Skeletal muscle satellite cell (primary cell): ENCODE measurements at regions not wholly inside any gene's neighbourhood (a gene's known extent, or its start where the extent isn't known, plus 50 kb on each side); places are given as distances from the start of the nearest gene placed in this dataset.

Experiments
- H3K27me3 ChIP-seq: 2 replicates; pipeline ENCODE4 v1.7.0; 2013; ENCODE audit warnings: low read length; ENCODE audit not compliant: control insufficient read depth, insufficient read depth
- H3K36me3 ChIP-seq: 2 replicates; pipeline ENCODE4 v1.7.0; 2013; ENCODE audit warnings: mild to moderate bottlenecking, control low read depth, low read length; ENCODE audit not compliant: insufficient read depth
- H3K4me1 ChIP-seq: 2 replicates; pipeline ENCODE4 v1.7.0; 2013; ENCODE audit warnings: low read length; ENCODE audit not compliant: control insufficient read depth, insufficient read depth
- H3K4me2 ChIP-seq: 2 replicates; pipeline ENCODE4 v1.7.0; 2013; ENCODE audit warnings: mild to moderate bottlenecking, low read length
- H3K4me3 ChIP-seq: 2 replicates; pipeline ENCODE4 v1.7.0; 2013; ENCODE audit warnings: low read length
- H3K9ac ChIP-seq: 2 replicates; pipeline ENCODE4 v1.7.0; 2013; ENCODE audit warnings: mild to moderate bottlenecking, low read depth, low read length, moderate library complexity
- H3K9me3 ChIP-seq: replicated peaks from 2 replicates; pipeline ENCODE4 v1.7.0; 2013; ENCODE audit warnings: mild to moderate bottlenecking, control low read depth, low read length

- H3K4me2 ChIP-seq = no peak overlapping the region
- H3K27me3 ChIP-seq = no peaks in the 10 kb centered on the region
- peaks cover 26% of the 10 kb centered on the region for H3K4me1 ChIP-seq
- no peak overlapping the region for H3K9ac ChIP-seq
- H3K9me3 ChIP-seq = no peaks in the 10 kb centered on the region
- H3K4me3 ChIP-seq = no peak overlapping the region
- H3K36me3 ChIP-seq = no peaks in the 10 kb centered on the region
Measured at GRCh38 chr1:168631671-168632400, 55.4 kb downstream of the XCL1 start.

GRCh38 chr1:168634951-168635532 is 58.6 kb downstream of the XCL1 start:
- no peaks in the 10 kb centered on the region for H3K27me3 ChIP-seq
- H3K36me3 ChIP-seq = no peaks in the 10 kb centered on the region
- no peak overlapping the region for H3K4me3 ChIP-seq
- H3K4me2 ChIP-seq = no peak overlapping the region
- H3K9me3 ChIP-seq = no peaks in the 10 kb centered on the region
- H3K9ac ChIP-seq = no peak overlapping the region
- H3K4me1 ChIP-seq = peaks cover 19% of the 10 kb centered on the region

DNA sequence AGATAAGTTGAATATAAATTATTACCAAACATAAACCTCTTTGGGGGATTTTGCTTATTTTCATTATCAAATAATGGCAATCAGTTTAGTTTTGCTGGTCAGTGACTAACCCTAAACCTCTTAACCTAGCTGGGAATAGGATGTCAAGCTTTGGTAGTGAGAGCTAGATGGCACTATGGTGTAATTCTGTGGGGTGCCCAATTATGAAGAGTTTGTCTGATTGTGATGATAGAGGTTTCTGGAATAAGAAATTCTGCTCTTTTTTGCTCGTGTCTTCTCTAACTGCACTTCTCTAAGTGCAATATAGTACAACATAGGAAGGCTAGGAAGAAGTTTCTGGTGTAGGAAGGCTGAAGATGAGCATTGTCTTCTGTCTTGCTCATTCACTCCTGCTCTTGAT is 59.8 kb downstream of the XCL1 start:
- H3K4me3 ChIP-seq = peak overlapping the region; percentile 12
- H3K4me2 ChIP-seq = peak overlapping the region; percentile 46
- H3K27me3 ChIP-seq = no peaks in the 10 kb centered on the region
- H3K9me3 ChIP-seq = no peaks in the 10 kb centered on the region
- H3K36me3 ChIP-seq = no peaks in the 10 kb centered on the region
- peaks cover 19% of the 10 kb centered on the region for H3K4me1 ChIP-seq
- H3K9ac ChIP-seq = peak overlapping the region; percentile 63

- Histone ChIP-seq H3K4me2 (peak overlapping the region; percentile 46), H3K27me3 (no peaks in the 10 kb centered on the region), H3K4me3 (peak overlapping the region; percentile 12), H3K4me1 (peaks cover 19% of the 10 kb centered on the region), H3K36me3 (no peaks in the 10 kb centered on the region), H3K9ac (peak overlapping the region; percentile 63), H3K9me3 (no peaks in the 10 kb centered on the region)
Measured at GRCh38 chr1:168636642-168637111, 60.3 kb downstream of the XCL1 start.

- Histone ChIP-seq H3K4me2 (no peak overlapping the region), H3K4me3 (no peak overlapping the region), H3K9ac (peak overlapping the region; percentile 59), H3K9me3 (no peaks in the 10 kb centered on the region), H3K4me1 (peaks cover 19% of the 10 kb centered on the region), H3K36me3 (no peaks in the 10 kb centered on the region), H3K27me3 (no peaks in the 10 kb centered on the region)
Measured at GRCh38 chr1:168637350-168637991, 61.1 kb downstream of the XCL1 start.

DNA sequence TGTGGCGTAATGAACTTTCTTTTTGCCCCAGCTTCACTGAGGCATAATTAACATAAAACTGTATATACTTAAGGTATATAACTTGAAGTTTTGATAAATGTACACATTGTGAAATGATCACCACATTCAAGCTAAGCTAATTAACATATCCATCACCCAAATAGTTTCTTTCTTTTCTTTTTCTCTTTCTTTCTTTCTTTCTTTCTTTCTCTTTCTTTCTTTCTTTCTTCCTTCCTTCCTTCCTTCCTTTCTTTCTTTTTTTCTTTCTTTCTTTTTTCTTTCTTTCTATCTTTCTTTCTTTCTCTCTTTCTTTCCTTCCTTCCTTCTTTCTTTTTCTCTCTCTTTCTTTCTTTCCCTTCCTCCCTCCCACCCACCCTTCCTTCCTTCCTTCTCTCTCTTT is 62.5 kb downstream of the XCL1 start:
- H3K9me3 ChIP-seq = no peaks in the 10 kb centered on the region
- H3K36me3 ChIP-seq = no peaks in the 10 kb centered on the region
- H3K27me3 ChIP-seq = no peaks in the 10 kb centered on the region
- H3K4me1 ChIP-seq = peaks cover 26% of the 10 kb centered on the region
- no peak overlapping the region for H3K9ac ChIP-seq
- no peak overlapping the region for H3K4me3 ChIP-seq
- H3K4me2 ChIP-seq = no peak overlapping the region

GRCh38 chr1:168640182-168640581 is 63.8 kb downstream of the XCL1 start:
- peaks cover 26% of the 10 kb centered on the region for H3K4me1 ChIP-seq
- no peak overlapping the region for H3K4me3 ChIP-seq
- no peaks in the 10 kb centered on the region for H3K27me3 ChIP-seq
- H3K9ac ChIP-seq = no peak overlapping the region
- H3K4me2 ChIP-seq = no peak overlapping the region
- H3K36me3 ChIP-seq = no peaks in the 10 kb centered on the region
- no peaks in the 10 kb centered on the region for H3K9me3 ChIP-seq

- H3K27me3 ChIP-seq = no peaks in the 10 kb centered on the region
- H3K4me1 ChIP-seq = peaks cover 25% of the 10 kb centered on the region
- H3K36me3 ChIP-seq = no peaks in the 10 kb centered on the region
- H3K4me3 ChIP-seq = no peak overlapping the region
- no peaks in the 10 kb centered on the region for H3K9me3 ChIP-seq
- H3K4me2 ChIP-seq = no peak overlapping the region
- no peak overlapping the region for H3K9ac ChIP-seq
Measured at GRCh38 chr1:168640836-168641235, 64.4 kb downstream of the XCL1 start.

DNA sequence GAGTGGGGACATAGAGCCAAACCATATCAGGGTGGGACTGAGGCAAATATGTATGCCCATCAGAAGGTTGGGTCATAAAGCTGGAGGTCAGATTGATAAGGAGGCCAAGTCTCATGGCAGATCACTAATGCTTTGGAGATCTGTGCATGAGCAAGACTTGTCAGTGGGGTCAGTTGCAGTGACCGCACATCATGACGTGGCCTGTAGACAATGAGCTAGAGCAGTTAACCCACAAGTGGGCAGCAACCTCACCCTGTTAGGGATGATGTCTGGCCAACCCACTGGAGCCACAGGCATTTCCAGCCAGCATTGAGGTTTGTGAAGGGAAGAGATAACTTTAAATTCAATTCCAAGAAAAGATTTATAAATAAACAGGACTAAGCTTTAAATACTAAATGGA is 66.7 kb downstream of the XCL1 start:
- H3K9ac ChIP-seq = no peak overlapping the region
- peaks cover 7% of the 10 kb centered on the region for H3K4me1 ChIP-seq
- H3K4me2 ChIP-seq = no peak overlapping the region
- no peaks in the 10 kb centered on the region for H3K9me3 ChIP-seq
- H3K27me3 ChIP-seq = no peaks in the 10 kb centered on the region
- no peaks in the 10 kb centered on the region for H3K36me3 ChIP-seq
- no peak overlapping the region for H3K4me3 ChIP-seq
